Heart right ventricle (tissue), 16 donors: ENCODE measurements at regions not wholly inside any gene's neighbourhood (a gene's known extent, or its start where the extent isn't known, plus 50 kb on each side); places are given as distances from the start of the nearest gene placed in this dataset.

Source experiments
- ATAC-seq, 8 donors: fragments of 200-7000 bp; cut with Tn5 transposase; one replicate each; pipeline ENCODE4 v1.9.1; 2020; ENCODE audit warnings: mild to moderate bottlenecking in 8 of 8, moderate library complexity in 8 of 8, moderate number of reproducible peaks in 1 of 8
- DNase-seq, 2 donors: peaks; one replicate each; pipeline ENCODE4 v3.0.0-alpha.2; 2020
- H3K27ac ChIP-seq, 10 donors: fragments of 200-600 bp; sonication (generic) in 2 of 10; one replicate each; pipeline versions ENCODE4 v1.5.0 to v1.8.0; 2020 to 2022; ENCODE audit warnings: mild to moderate bottlenecking in 3 of 10
- H3K27me3 ChIP-seq, 7 donors: fragments of 200-600 bp; one replicate each; pipeline ENCODE4 v1.8.0; 2021 to 2022; ENCODE audit warnings: mild to moderate bottlenecking in 2 of 7
- H3K36me3 ChIP-seq, 9 donors: fragments of 200-600 bp; sonication (generic) in 1 of 9; one replicate each; pipeline versions ENCODE4 v1.5.0 to v1.8.0; 2020 to 2022; ENCODE audit warnings: mild to moderate bottlenecking in 2 of 9
- H3K4me1 ChIP-seq, 9 donors: fragments of 200-600 bp; sonication (generic) in 1 of 9; one replicate each; pipeline versions ENCODE4 v1.5.0 to v1.8.0; 2020 to 2022; ENCODE audit warnings: mild to moderate bottlenecking in 4 of 9
- H3K4me3 ChIP-seq, 10 donors: fragments of 200-600 bp; sonication (generic) in 2 of 10; one replicate each; pipeline versions ENCODE4 v1.5.0 to v1.8.0; 2020 to 2022; ENCODE audit warnings: mild to moderate bottlenecking in 7 of 10, moderate library complexity in 2 of 10
- H3K9me3 ChIP-seq, 11 donors: fragments of 200-600 bp in 10 of 11; sonication (generic) in 2 of 11; one replicate each; pipeline versions ENCODE4 v1.5.0 to v1.8.0; 2013 to 2022; ENCODE audit warnings: mild to moderate bottlenecking in 2 of 11, control low read depth in 1 of 11, moderate library complexity in 1 of 11
- WGBS, 2 donors: extraction: QIAGEN DNeasy Blood & Tissue Kit; methylation state at CpG; one replicate each; pipeline ENCODE4 v1.1.7; 2013; ENCODE audit warnings: inconsistent platforms in 1 of 2; 5-methylcytosine and 5-hydroxymethylcytosine counted together
- intact Hi-C, 10 donors: fragments of 100-400 bp; cut with DNase I; formaldehyde crosslinking; loops; one replicate each; pipeline versions ENCODE4 v1.11.1 to v1.14.2; 2022
- TF ChIP-seq, protein P1 (sequence below), 9 donors: fragments of 200-600 bp; sonication (generic) in 2 of 9; IDR thresholded peaks; one replicate each; pipeline versions ENCODE4 v1.5.0 to v1.8.0; 2021 to 2022; ENCODE audit warnings: antibody characterized with exemption in 9 of 9, mild to moderate bottlenecking in 5 of 9, moderate library complexity in 1 of 9
- donor health status: Arrhythmogenic right ventricular cardiomyopathy.
- donor health status: ischemic (EF 13 %, LVEDD 7.1; RV severe dilation, severe dysfunction).
- donor health status: healthy with polysubstance abuse.
- donor health status: DM: no; HTN: yes; CAD: no.
- donor health status: DM: no; HTN: no; CAD: no.
- donor health status: ischemic (EF 25% LVEDD 6.9; RV normal size, moderate dysfunction).
- donor health status: ischemic (EF 25% LVEDD 5.7; RV mildly dilated, moderate dysfunction).
- donor health status: healthy.
- donor health status: DM: yes; HTN: yes; CAD: no.
- donor health status: Ischemic cardiomyopathy.
- donor health status: ischemic (EF 35%, LVEDD 5.7; RV mildly dilated, moderate dysfunction).
- donor health status: nonischemic (EF 11% LVEDD 7.7; RV severe dilation, severe dysfunction).
- donor health status: DM: yes; HTN: yes; CAD: no.
- donor health status: PGD.
- donor health status: ischemic (EF 29% LVEDD 5.4; RV normal size, mild dysfunction).
- donor health status: nonischemic (EF 23%, LVEDD 6.1; RV moderate dilation, normal function).

- H3K4me3 ChIP-seq: no peak overlapping the region
- WGBS, 2 donors: 91 to 92% methylated on average over 3 of the region's 3 CpGs
- intact Hi-C loops: no loop called here
- H3K36me3 ChIP-seq: no peaks in the 10 kb centered on the region
- no peak for ATAC-seq
- TF ChIP-seq, protein P1, sequence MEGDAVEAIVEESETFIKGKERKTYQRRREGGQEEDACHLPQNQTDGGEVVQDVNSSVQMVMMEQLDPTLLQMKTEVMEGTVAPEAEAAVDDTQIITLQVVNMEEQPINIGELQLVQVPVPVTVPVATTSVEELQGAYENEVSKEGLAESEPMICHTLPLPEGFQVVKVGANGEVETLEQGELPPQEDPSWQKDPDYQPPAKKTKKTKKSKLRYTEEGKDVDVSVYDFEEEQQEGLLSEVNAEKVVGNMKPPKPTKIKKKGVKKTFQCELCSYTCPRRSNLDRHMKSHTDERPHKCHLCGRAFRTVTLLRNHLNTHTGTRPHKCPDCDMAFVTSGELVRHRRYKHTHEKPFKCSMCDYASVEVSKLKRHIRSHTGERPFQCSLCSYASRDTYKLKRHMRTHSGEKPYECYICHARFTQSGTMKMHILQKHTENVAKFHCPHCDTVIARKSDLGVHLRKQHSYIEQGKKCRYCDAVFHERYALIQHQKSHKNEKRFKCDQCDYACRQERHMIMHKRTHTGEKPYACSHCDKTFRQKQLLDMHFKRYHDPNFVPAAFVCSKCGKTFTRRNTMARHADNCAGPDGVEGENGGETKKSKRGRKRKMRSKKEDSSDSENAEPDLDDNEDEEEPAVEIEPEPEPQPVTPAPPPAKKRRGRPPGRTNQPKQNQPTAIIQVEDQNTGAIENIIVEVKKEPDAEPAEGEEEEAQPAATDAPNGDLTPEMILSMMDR (IDR thresholded peaks at IDR 0.05): no peak
- peaks cover 0 to 1% (median 0%) of the 10 kb centered on the region in 11 donors for H3K9me3 ChIP-seq
- H3K4me1 ChIP-seq: no peaks in the 10 kb centered on the region
- H3K27me3 ChIP-seq: no peaks in the 10 kb centered on the region
- no peak overlapping the region for H3K27ac ChIP-seq
- no peak for DNase-seq
Measured at GRCh38 chr1:87673748-87674147, 345.1 kb downstream of the LMO4 start.

- ATAC-seq (no peak), DNase-seq (no peak)
- 85 to 90% methylated on average over 5 of the region's 5 CpGs for WGBS, 2 donors
- Histone ChIP-seq H3K9me3 (peaks cover 0 to 9% (median 0%) of the 10 kb centered on the region in 11 donors), H3K4me3 (no peak overlapping the region), H3K4me1 (no peaks in the 10 kb centered on the region), H3K27me3 (no peaks in the 10 kb centered on the region), H3K36me3 (no peaks in the 10 kb centered on the region), H3K27ac (no peak overlapping the region)
- TF ChIP-seq, protein P1 (IDR thresholded peaks at IDR 0.05): no peak
- intact Hi-C loops: no loop called here
Measured at GRCh38 chr1:87674791-87675190, 346.1 kb downstream of the LMO4 start.

- H3K27ac ChIP-seq: no peak overlapping the region
- H3K4me1 ChIP-seq: peaks cover 0 to 1% (median 0%) of the 10 kb centered on the region in 9 donors
- intact Hi-C loops: no loop called here
- no peak for DNase-seq
- H3K9me3 ChIP-seq: peaks cover 0 to 9% (median 0%) of the 10 kb centered on the region in 11 donors
- no peak overlapping the region for H3K4me3 ChIP-seq
- TF ChIP-seq, protein P1 (IDR thresholded peaks at IDR 0.05): no peak
- H3K36me3 ChIP-seq: no peaks in the 10 kb centered on the region
- WGBS, 2 donors: 55 to 74% methylated on average over 1 of the region's 1 CpG
- H3K27me3 ChIP-seq: no peaks in the 10 kb centered on the region
- no peak for ATAC-seq
Measured at GRCh38 chr1:87678266-87678665, 349.6 kb downstream of the LMO4 start.

- H3K36me3 ChIP-seq: no peaks in the 10 kb centered on the region
- H3K4me3 ChIP-seq: no peak overlapping the region
- DNase-seq (no peak), ATAC-seq (no peak)
- H3K27me3 ChIP-seq: no peaks in the 10 kb centered on the region
- intact Hi-C loops: loop anchor here in 2 of 10 donors (5.0 to 10.0 kb wide), 2 partner anchors 348 to 355 kb away; partner anchors contain the start of gene LMO4 (in 1 of the 2)
- 90% methylated on average over 8 of the region's 8 CpGs for WGBS, 2 donors
- H3K4me1 ChIP-seq: peaks cover 0 to 22% (median 10%) of the 10 kb centered on the region in 9 donors
- H3K27ac ChIP-seq: no peak overlapping the region
- TF ChIP-seq, protein P1 (IDR thresholded peaks at IDR 0.05): no peak
- peaks cover 0 to 9% (median 0%) of the 10 kb centered on the region in 11 donors for H3K9me3 ChIP-seq
Measured at GRCh38 chr1:87682565-87682964, 353.9 kb downstream of the LMO4 start.
